ENCODE measurements at regions not wholly inside any gene's neighbourhood (a gene's known extent, or its start where the extent isn't known, plus 50 kb on each side); places are given as distances from the start of the nearest gene placed in this dataset.

GRCh38 chr17:14559264-14560119 is 258.6 kb downstream of the HS3ST3B1 start:
- TF ChIP-seq, protein P1, sequence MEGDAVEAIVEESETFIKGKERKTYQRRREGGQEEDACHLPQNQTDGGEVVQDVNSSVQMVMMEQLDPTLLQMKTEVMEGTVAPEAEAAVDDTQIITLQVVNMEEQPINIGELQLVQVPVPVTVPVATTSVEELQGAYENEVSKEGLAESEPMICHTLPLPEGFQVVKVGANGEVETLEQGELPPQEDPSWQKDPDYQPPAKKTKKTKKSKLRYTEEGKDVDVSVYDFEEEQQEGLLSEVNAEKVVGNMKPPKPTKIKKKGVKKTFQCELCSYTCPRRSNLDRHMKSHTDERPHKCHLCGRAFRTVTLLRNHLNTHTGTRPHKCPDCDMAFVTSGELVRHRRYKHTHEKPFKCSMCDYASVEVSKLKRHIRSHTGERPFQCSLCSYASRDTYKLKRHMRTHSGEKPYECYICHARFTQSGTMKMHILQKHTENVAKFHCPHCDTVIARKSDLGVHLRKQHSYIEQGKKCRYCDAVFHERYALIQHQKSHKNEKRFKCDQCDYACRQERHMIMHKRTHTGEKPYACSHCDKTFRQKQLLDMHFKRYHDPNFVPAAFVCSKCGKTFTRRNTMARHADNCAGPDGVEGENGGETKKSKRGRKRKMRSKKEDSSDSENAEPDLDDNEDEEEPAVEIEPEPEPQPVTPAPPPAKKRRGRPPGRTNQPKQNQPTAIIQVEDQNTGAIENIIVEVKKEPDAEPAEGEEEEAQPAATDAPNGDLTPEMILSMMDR (IDR thresholded peaks at IDR 0.05) = no peak
- TF ChIP-seq POLR2A (IDR thresholded peaks at IDR 0.05) = no peak
